BLaER1 treated with 17β-estradiol and CSF1 and Interleukin-3, amounts not matched to agents 10 nM and 100 nM (cell line): ENCODE measurements at regions not wholly inside any gene's neighbourhood (a gene's known extent, or its start where the extent isn't known, plus 50 kb on each side); places are given as distances from the start of the nearest gene placed in this dataset.
A peak's percentile ranks its signal among the peaks of the same experiment; 100 is the strongest.

Experiments used
- H3K27ac ChIP-seq, 11 experiments: shearing (Covaris generic); formaldehyde crosslinking; 2 replicates each; pipeline ENCODE4 v1.8.1; 2022
- H3K27me3 ChIP-seq, 11 experiments: shearing (Covaris generic); formaldehyde crosslinking; 2 replicates each; pipeline ENCODE4 v1.8.1; 2022
- H3K36me3 ChIP-seq, 11 experiments: shearing (Covaris generic); formaldehyde crosslinking; 2 replicates each; pipeline ENCODE4 v1.8.1; 2022
- H3K4me1 ChIP-seq, 10 experiments: shearing (Covaris generic); formaldehyde crosslinking; 2 replicates each; pipeline ENCODE4 v1.8.1; 2022
- H3K4me2 ChIP-seq, 11 experiments: shearing (Covaris generic); formaldehyde crosslinking; 2 replicates each; pipeline ENCODE4 v1.8.1; 2022
- H3K4me3 ChIP-seq, 10 experiments: shearing (Covaris generic); formaldehyde crosslinking; 2 replicates each; pipeline ENCODE4 v1.8.1; 2022
- H3K9ac ChIP-seq, 11 experiments: shearing (Covaris generic); formaldehyde crosslinking; 2 replicates each; pipeline ENCODE4 v1.8.1; 2022
- H3K9me3 ChIP-seq, 11 experiments: shearing (Covaris generic); formaldehyde crosslinking; replicated peaks in 1 of 11; 2 replicates each; pipeline ENCODE4 v1.8.1; 2022
- H4K20me1 ChIP-seq, 11 experiments: shearing (Covaris generic); formaldehyde crosslinking; 2 replicates each; pipeline ENCODE4 v1.8.1; 2022
- Cebpa-rat ChIP-seq, 11 experiments: shearing (Covaris generic); IDR thresholded peaks; 2 replicates each; pipeline ENCODE4 v1.8.1; 2022

DNA sequence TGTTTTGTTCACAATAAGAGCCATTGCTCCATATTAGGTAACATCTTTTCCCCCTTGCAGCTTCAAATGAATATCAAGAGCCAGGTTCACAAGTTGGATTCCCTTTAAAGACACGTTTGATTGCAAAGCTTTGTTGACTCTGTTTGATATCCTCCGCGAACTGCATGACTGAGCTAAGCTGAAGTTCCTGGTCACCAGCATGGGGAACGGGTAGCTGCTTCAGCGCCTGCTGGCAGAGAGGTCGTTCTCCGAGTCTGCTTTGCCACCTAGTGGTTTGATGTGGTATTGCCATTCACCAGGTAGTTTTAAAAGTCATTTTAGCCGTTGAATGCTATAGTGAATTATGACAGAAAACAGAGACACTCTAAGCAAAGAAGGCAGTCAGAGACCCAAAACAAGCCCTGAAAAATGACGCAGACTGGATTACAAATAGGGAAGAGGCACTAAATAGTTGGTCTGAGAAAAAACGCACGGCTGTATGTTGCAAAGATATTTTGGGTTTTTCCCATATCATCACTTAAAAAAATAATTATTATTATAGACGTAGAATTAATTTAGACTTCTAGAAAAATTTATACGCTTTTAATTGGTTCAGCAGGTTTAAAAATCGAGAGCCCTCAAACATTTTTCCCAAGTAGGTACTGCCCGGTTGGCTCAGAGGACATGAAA lies 193.5 kb upstream of the FMN2 start:
- Histone ChIP-seq H4K20me1 (no peaks in the 10 kb centered on the region), H3K9ac (no peak overlapping the region), H3K27me3 (no peaks in the 10 kb centered on the region), H3K36me3 (no peaks in the 10 kb centered on the region), H3K27ac (no peak overlapping the region), H3K4me2 (peak overlapping the region in 8 of 11 experiments; percentile 13 to 56 (median 34); a peak in 12 of 22 replicates), H3K4me1 (peaks cover 0 to 12% (median 5%) of the 10 kb centered on the region in 10 experiments; a peak in 10 of 20 replicates), H3K4me3 (no peak overlapping the region), H3K9me3 (0 out of 22 replicates have a peak, but pooled peaks cover 0 to 4% (median 0%) of the 10 kb centered on the region in 11 experiments)
- no peak for TF ChIP-seq Cebpa-rat (IDR thresholded peaks at IDR 0.05)

DNA sequence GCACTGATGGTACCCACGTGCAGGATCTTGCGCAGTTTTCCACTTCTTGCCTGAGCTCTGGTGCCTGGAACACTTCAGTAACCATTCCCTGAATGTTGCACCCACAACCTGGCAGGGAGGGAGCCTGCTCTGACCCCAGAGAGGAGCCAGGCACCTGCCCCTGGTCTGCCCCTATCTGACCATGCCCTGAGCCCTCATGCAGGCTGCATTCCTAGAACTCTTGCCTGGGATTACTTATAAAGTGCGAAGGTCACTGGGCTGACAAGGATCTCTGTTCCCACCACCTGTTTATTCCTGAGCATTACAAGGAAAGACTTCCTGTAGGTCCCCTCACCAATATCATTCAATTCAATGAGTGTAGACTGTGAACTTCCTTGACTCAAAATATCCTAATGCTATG lies 191.9 kb upstream of the FMN2 start:
- TF ChIP-seq Cebpa-rat (IDR thresholded peaks at IDR 0.05) = no peak
- H3K27ac ChIP-seq = no peak overlapping the region
- no peaks in the 10 kb centered on the region for H3K36me3 ChIP-seq
- H3K27me3 ChIP-seq = no peaks in the 10 kb centered on the region
- no peak overlapping the region for H3K9ac ChIP-seq
- H3K4me3 ChIP-seq = no peak overlapping the region
- no peak overlapping the region for H3K4me2 ChIP-seq
- peaks cover 0 to 12% (median 5%) of the 10 kb centered on the region in 10 experiments; a peak in 10 of 20 replicates for H3K4me1 ChIP-seq
- H3K9me3 ChIP-seq = 0 out of 22 replicates have a peak, but pooled peaks cover 0 to 4% (median 0%) of the 10 kb centered on the region in 11 experiments
- no peaks in the 10 kb centered on the region for H4K20me1 ChIP-seq

DNA sequence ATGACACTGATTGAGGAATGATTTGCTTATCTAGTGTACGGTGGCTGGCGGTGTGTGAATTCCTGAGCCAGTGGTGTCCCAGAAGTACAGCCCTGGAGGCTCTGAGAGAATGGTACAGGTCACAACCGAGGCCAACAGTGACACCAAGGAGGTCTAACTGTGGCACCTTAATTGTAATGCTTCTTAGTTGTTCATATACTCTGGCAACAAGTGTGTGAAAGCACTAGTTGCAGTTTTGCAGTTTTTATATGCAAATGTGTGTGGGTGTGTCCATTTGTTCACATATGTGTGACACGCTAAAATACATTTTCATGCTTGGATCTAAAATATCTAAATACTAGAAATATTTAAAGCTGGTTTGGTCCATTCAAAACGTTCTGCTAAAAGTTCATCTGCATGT lies 185.3 kb upstream of the FMN2 start:
- no peak overlapping the region for H3K27ac ChIP-seq
- no peak overlapping the region for H3K4me2 ChIP-seq
- H3K4me3 ChIP-seq = no peak overlapping the region
- peaks cover 0 to 18% (median 0%) of the 10 kb centered on the region in 11 experiments; a peak in 3 of 22 replicates for H3K9me3 ChIP-seq
- H3K36me3 ChIP-seq = no peaks in the 10 kb centered on the region
- no peaks in the 10 kb centered on the region for H4K20me1 ChIP-seq
- H3K27me3 ChIP-seq = no peaks in the 10 kb centered on the region
- TF ChIP-seq Cebpa-rat (IDR thresholded peaks at IDR 0.05) = no peak
- H3K9ac ChIP-seq = no peak overlapping the region
- H3K4me1 ChIP-seq = peaks cover 0 to 17% (median 0%) of the 10 kb centered on the region in 10 experiments; a peak in 3 of 20 replicates

DNA sequence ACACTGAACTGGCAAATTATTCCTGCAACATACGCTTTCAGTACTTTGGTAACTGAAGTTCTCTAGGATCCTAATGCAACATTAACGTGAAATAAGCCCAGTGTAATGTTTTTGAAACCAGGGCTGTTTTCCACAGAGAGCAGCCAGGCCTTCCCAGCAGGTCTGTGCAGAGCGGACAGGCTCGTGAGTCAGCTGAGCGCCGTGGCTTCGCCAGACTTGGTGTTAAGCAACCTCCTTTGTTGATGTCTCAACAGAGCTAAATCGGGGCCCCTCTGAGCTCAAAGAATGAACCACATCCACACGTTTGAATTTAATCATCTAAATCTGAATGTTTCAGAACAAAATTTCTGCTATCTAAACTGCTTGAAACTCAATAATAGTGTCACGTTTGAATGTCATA lies 181.8 kb upstream of the FMN2 start:
- peaks cover 0 to 44% (median 0%) of the 10 kb centered on the region in 10 experiments; a peak in 7 of 20 replicates for H3K4me1 ChIP-seq
- H3K9me3 ChIP-seq = peaks cover 0 to 18% (median 0%) of the 10 kb centered on the region in 11 experiments; a peak in 3 of 22 replicates
- H3K27me3 ChIP-seq = no peaks in the 10 kb centered on the region
- H3K4me3 ChIP-seq = no peak overlapping the region
- peak overlapping the region in 3 of 11 experiments; percentile 5 to 18 (median 7); a peak in 5 of 22 replicates for H3K4me2 ChIP-seq
- no peak overlapping the region for H3K9ac ChIP-seq
- H4K20me1 ChIP-seq = no peaks in the 10 kb centered on the region
- H3K27ac ChIP-seq = peak overlapping the region in 2 of 11 experiments; percentile 38 to 42; a peak in 3 of 22 replicates
- no peak for TF ChIP-seq Cebpa-rat (IDR thresholded peaks at IDR 0.05)
- H3K36me3 ChIP-seq = no peaks in the 10 kb centered on the region

DNA sequence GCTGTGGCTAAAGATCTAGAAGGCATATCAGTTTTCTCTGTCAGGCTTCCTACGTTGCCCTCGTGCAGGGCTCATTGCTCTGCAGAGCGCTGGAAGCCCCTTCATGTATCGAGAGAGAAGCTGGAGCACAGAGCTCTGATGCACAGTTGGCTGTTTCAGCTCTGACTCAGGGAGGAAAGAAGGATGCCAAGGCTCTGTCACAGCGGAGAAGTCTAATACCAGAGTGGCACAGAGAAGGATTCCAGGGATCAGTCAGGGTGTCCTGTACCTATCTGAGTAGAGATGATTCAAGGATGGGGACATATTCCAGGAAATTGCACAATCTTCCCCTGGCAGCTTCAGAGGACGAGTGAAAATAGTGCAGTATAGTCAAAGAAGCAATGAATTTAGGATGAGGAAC lies 179.2 kb upstream of the FMN2 start:
- Histone ChIP-seq H3K4me2 (peak overlapping the region in 3 of 11 experiments; percentile 5 to 40 (median 15); a peak in 4 of 22 replicates), H3K9me3 (peaks cover 0 to 12% (median 0%) of the 10 kb centered on the region in 11 experiments; a peak in 3 of 22 replicates), H3K4me3 (no peak overlapping the region), H4K20me1 (no peaks in the 10 kb centered on the region), H3K27ac (no peak overlapping the region; a peak in 1 of 22 replicates), H3K9ac (no peak overlapping the region), H3K36me3 (no peaks in the 10 kb centered on the region), H3K27me3 (no peaks in the 10 kb centered on the region), H3K4me1 (peaks cover 0 to 51% (median 0%) of the 10 kb centered on the region in 10 experiments; a peak in 7 of 20 replicates)
- TF ChIP-seq Cebpa-rat (IDR thresholded peaks at IDR 0.05) = peak in 1 of 11 experiments; percentile 6; a peak in 2 of 22 replicates

DNA sequence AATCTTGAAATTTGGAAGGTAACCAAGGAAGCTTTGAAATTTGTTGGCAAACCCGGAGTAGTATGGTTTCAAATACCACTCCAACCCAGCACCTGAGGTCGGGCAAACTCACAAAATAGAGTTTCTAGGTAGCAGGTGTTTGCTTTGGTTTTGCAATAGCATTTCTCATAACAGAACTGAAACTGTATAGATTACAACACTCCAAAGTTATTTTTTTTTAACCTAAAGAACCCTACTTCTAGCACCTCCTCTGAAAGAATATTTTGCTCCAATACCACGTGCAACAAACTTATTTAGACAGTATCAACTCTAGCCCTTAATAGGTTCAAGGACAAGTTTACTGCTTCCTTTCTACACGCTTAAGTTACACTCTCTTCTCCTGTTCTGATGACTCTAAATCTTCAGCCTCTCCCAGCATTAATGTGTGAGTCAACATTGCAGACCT lies 178.5 kb upstream of the FMN2 start:
- H4K20me1 ChIP-seq = no peaks in the 10 kb centered on the region

DNA sequence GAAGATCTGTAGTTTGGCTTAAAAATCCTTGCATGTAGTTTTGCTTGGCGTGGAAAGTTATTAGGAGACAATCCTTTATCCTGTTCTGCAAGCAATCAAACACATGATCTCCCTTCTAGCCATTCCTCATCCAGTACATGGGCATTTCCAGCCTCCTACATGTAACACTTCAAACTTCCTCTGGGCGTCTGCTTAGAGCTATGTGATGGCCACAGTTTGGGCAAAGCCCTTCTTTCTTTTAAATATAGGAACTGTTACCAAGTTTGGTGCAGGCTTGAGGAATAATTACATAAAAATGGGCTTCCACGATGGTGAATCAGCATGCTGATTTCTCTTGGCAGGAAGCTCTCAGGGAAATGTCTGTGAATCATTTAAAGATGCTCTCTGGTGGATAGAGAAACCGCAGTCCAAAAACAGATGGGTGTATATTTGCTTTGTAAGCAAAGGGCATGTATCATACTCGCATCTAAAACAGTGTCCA lies 176.9 kb upstream of the FMN2 start:
- Histone ChIP-seq H3K27me3 (no peaks in the 10 kb centered on the region), H3K4me3 (no peak overlapping the region), H3K4me1 (peaks cover 0 to 44% (median 0%) of the 10 kb centered on the region in 10 experiments; a peak in 7 of 20 replicates), H3K27ac (no peak overlapping the region), H4K20me1 (no peaks in the 10 kb centered on the region), H3K36me3 (no peaks in the 10 kb centered on the region), H3K9ac (no peak overlapping the region), H3K9me3 (no peaks in the 10 kb centered on the region), H3K4me2 (peak overlapping the region in 4 of 11 experiments; percentile 0 to 41 (median 22); a peak in 5 of 22 replicates)
- no peak for TF ChIP-seq Cebpa-rat (IDR thresholded peaks at IDR 0.05)

More for the DNA sequence above, 178.5 kb upstream of the FMN2 start:
- Histone ChIP-seq H3K4me2 (peak overlapping the region in 3 of 11 experiments; percentile 5 to 40 (median 15); a peak in 5 of 22 replicates), H3K9ac (no peak overlapping the region), H3K4me3 (no peak overlapping the region), H3K27me3 (no peaks in the 10 kb centered on the region), H3K9me3 (peaks cover 0 to 6% (median 0%) of the 10 kb centered on the region in 11 experiments; a peak in 2 of 22 replicates), H3K27ac (no peak overlapping the region), H3K4me1 (peaks cover 0 to 51% (median 0%) of the 10 kb centered on the region in 10 experiments; a peak in 7 of 20 replicates), H3K36me3 (no peaks in the 10 kb centered on the region)
- peak in 1 of 11 experiments; percentile 5; a peak in 1 of 22 replicates for TF ChIP-seq Cebpa-rat (IDR thresholded peaks at IDR 0.05)

DNA sequence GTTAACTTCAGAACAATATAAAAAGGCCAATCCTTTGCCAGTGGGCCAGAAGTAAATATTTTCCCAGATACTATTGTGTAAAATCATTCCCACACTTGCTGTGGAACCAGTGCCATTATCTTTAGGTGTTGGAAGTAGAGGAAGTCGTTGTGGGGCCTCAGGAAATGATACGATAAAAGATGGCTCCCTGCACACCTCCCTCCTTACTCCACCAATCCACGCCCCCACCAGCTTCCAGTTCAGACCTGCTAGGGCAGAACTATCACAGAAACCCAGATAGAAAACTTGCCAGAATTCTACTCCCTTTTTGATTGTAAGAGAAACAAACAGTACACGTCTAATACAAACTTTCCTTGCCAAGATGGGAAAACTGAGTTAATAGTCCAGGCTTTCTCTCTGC lies 173.0 kb upstream of the FMN2 start:
- no peak overlapping the region for H3K27ac ChIP-seq

DNA sequence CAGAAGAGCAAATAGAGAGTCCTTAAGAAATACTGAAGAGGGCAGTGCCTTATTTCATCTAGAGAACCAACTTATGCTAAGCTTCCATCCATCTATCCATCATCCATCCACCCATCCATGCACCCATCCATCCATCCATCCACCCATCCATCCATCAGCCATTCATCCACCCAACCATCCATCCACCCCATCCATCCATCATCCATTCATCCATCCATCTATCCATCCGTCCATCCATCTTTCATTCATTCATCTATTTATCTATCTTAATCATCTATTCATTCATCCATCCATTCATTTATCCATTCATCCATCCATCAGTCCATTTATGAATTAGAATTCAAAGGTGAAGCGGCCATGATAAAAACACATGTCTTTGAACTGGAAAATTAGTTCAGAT lies 171.5 kb upstream of the FMN2 start:
- TF ChIP-seq Cebpa-rat (IDR thresholded peaks at IDR 0.05) = no peak
- Histone ChIP-seq H3K36me3 (no peaks in the 10 kb centered on the region; a peak in 1 of 22 replicates), H3K4me1 (peaks cover 0 to 9% (median 0%) of the 10 kb centered on the region in 10 experiments; a peak in 6 of 20 replicates), H3K9me3 (peaks cover 9 to 18% (median 13%) of the 10 kb centered on the region in 11 experiments; a peak in 21 of 22 replicates), H3K27me3 (no peaks in the 10 kb centered on the region), H3K27ac (no peak overlapping the region), H3K9ac (no peak overlapping the region), H4K20me1 (no peaks in the 10 kb centered on the region), H3K4me2 (no peak overlapping the region), H3K4me3 (no peak overlapping the region)

More for the DNA sequence above, 173.0 kb upstream of the FMN2 start:
- no peaks in the 10 kb centered on the region for H3K27me3 ChIP-seq
- no peak overlapping the region for H3K4me3 ChIP-seq
- H3K36me3 ChIP-seq = no peaks in the 10 kb centered on the region
- peaks cover 0 to 19% (median 0%) of the 10 kb centered on the region in 10 experiments; a peak in 6 of 20 replicates for H3K4me1 ChIP-seq
- no peak overlapping the region for H3K9ac ChIP-seq
- peaks cover 0 to 3% (median 0%) of the 10 kb centered on the region in 11 experiments; a peak in 1 of 22 replicates for H3K9me3 ChIP-seq
- TF ChIP-seq Cebpa-rat (IDR thresholded peaks at IDR 0.05) = no peak
- H4K20me1 ChIP-seq = no peaks in the 10 kb centered on the region
- H3K4me2 ChIP-seq = no peak overlapping the region
